ENCODE measurements at regions not wholly inside any gene's neighbourhood (a gene's known extent, or its start where the extent isn't known, plus 50 kb on each side); places are given as distances from the start of the nearest gene placed in this dataset.

DNA sequence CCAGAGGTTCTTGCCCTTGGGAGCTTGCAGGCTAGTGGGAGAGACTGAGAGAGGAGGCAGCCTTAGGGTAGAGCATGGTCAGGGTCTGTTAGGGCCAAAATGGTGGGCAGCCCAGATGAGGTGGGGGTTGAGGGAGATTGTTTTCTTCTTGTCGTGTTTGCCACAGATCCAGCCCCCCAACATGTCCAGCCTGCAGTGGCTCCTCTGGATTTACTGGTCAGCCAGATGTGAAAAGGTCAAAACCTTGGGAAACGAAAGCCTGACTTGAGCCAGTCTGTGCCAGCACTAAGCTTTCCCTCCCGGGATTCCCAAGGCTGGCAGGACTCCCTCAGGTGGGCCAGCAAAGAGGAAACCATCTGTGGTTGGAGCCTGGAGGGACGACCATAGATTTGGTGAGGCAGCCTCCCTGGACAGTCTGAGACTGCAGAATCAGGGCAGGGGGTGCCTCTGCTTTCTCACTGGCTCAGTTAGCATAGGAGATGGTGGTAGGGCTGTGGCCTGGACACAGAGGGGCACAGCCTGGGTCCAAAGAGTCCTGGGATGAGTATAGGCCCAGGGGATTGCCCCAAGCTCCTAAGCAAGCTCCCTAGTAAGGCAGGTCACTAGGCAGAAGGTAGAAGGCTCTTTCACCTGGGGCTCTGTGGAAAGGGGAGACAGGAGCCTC lies 51.2 kb upstream of the PRR23C start:
- H3K27me3 ChIP-seq, result no peaks in the 10 kb centered on the region
- DNase-seq (no peak), ATAC-seq (no peak)
- intact Hi-C loops (cut with DNase I), result no loop called here
- no CpG with 5 or more reads among the region's 4 CpGs for WGBS (ENCODE audit: insufficient coverage, low coverage, low lambda C conversion rate, missing lambda C conversion rate)
- no peaks in the 10 kb centered on the region for H3K36me3 ChIP-seq
- no peaks in the 10 kb centered on the region for H3K4me1 ChIP-seq
- no peaks in the 10 kb centered on the region for H3K9me3 ChIP-seq
- TF ChIP-seq, protein P1, sequence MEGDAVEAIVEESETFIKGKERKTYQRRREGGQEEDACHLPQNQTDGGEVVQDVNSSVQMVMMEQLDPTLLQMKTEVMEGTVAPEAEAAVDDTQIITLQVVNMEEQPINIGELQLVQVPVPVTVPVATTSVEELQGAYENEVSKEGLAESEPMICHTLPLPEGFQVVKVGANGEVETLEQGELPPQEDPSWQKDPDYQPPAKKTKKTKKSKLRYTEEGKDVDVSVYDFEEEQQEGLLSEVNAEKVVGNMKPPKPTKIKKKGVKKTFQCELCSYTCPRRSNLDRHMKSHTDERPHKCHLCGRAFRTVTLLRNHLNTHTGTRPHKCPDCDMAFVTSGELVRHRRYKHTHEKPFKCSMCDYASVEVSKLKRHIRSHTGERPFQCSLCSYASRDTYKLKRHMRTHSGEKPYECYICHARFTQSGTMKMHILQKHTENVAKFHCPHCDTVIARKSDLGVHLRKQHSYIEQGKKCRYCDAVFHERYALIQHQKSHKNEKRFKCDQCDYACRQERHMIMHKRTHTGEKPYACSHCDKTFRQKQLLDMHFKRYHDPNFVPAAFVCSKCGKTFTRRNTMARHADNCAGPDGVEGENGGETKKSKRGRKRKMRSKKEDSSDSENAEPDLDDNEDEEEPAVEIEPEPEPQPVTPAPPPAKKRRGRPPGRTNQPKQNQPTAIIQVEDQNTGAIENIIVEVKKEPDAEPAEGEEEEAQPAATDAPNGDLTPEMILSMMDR (IDR thresholded peaks at IDR 0.05), result no peak
- no peak for TF ChIP-seq POLR2A (IDR thresholded peaks at IDR 0.05)
- H3K27ac ChIP-seq, result no peak overlapping the region
- no peak overlapping the region for H3K4me3 ChIP-seq

DNA sequence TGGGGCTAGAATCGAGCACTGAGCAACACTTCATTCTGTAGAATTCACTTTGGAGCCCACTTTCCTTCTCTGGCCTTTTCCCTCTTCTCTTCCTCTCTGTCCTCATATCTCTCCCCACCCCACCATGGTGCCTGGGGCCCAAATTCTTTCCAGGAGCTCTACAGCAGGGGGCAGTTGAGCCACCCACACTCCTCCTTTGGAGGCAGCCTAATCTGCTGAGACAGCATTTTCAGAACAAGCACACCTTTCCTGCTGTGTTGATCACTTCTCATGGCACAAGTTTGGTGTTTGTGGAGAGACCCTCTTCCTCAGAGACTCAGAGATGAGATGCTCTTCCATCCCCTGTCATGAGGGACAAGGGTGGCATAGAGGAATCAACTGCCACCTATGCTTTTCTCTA lies 52.0 kb upstream of the PRR23C start:
- no peaks in the 10 kb centered on the region for H3K9me3 ChIP-seq
- H3K27me3 ChIP-seq, result no peaks in the 10 kb centered on the region
- 56% methylated on average over 1 of the region's 1 CpG for WGBS (ENCODE audit: insufficient coverage, low coverage, low lambda C conversion rate, missing lambda C conversion rate)
- H3K27ac ChIP-seq, result no peak overlapping the region
- no peak overlapping the region for H3K4me3 ChIP-seq
- no peaks in the 10 kb centered on the region for H3K4me1 ChIP-seq
- DNase-seq (no peak), ATAC-seq (no peak)
- TF ChIP-seq, protein P1 (IDR thresholded peaks at IDR 0.05), result no peak
- no peaks in the 10 kb centered on the region for H3K36me3 ChIP-seq
- intact Hi-C loops (cut with DNase I), result no loop called here

DNA sequence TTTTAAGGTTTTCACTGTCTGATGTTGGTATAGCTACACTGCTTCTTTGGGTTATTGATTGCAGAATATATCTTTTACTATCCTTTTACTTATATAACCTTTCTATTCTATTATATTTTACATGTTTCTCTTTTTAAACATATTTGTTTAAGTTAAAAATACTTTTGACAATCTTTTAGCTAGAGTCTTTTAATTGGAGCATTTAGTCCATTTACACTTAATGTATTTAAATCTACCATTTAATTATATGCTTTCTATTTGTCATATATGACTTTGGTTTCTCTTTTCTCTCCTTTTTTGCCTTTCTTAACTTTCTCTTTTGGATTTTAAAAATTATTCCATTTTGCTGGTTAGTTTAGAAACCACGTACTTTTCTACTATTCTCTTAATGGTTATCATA lies 53.7 kb upstream of the PRR23C start:
- Histone ChIP-seq H3K4me1 (no peaks in the 10 kb centered on the region), H3K4me3 (no peak overlapping the region), H3K27me3 (no peaks in the 10 kb centered on the region), H3K36me3 (no peaks in the 10 kb centered on the region), H3K9me3 (no peaks in the 10 kb centered on the region), H3K27ac (no peak overlapping the region)
- 63% methylated on average over 1 of the region's 1 CpG for WGBS (ENCODE audit: insufficient coverage, low coverage, low lambda C conversion rate, missing lambda C conversion rate)
- DNase-seq, result no peak
- ATAC-seq, result no peak
- no peak for TF ChIP-seq POLR2A (IDR thresholded peaks at IDR 0.05)
- TF ChIP-seq, protein P1 (IDR thresholded peaks at IDR 0.05), result no peak
- intact Hi-C loops (cut with DNase I), result no loop called here

DNA sequence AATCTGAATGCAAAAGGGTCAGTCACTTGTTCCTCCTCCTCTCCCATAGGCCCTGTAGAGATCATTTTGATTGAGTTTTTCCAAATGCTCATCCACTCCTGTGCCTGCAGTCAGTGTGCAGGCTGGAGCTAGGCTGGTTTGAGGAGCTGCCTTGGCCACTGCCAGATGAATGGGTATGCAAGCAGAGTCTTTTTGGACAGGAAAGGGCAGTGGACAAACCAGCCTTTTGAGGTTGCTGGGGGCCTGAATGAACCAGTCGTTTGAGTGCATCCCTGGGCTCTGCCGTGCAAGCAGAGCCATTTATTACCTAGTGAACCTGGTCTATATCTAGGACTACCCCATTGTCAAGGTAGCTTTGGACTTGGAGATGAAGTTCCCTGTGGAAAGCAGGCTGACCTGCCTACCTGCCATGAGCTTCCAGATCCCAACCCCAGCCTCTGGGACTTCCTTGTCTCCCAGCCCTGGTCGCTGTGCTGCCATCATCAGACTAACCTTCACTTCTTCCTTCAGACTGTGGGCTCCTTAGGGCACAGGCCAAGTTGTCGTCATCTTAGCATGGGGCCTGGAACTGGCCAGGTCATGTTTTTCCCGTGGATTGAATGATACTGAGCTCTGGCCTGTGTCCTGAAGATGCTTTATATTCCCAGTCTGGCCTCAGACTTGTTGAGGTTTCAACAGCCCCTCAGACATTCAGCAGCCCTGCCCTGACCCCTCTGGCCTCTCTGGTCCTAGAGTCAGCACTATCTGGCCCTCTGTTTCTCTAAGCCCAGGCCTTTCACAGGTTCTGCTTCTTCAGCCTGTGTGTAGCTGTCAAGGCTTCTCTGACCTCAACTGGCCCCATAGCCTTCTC lies 55.5 kb upstream of the PRR23C start:
- TF ChIP-seq POLR2A (IDR thresholded peaks at IDR 0.05), result no peak
- TF ChIP-seq, protein P1 (IDR thresholded peaks at IDR 0.05), result no peak

More for the DNA sequence above, 55.5 kb upstream of the PRR23C start:
- Histone ChIP-seq H3K4me1 (peaks cover 0 to 3% (median under 1%) of the 10 kb centered on the region in 4 donors), H3K36me3 (no peaks in the 10 kb centered on the region), H3K9me3 (no peaks in the 10 kb centered on the region), H3K4me3 (no peak overlapping the region), H3K27me3 (no peaks in the 10 kb centered on the region), H3K27ac (no peak overlapping the region)
- WGBS (ENCODE audit: insufficient coverage, low coverage, low lambda C conversion rate, missing lambda C conversion rate), result 83% methylated on average over 1 of the region's 5 CpGs
- no peak for ATAC-seq
- DNase-seq, result no peak
- intact Hi-C loops (cut with DNase I), result loop anchor here in 1 of 2 donors (10.0 kb wide), 1 partner anchor 225 kb away; no protein-coding TSS in a partner anchor
